Type B pancreatic cell (in vitro differentiated cells): ENCODE measurements at regions not wholly inside any gene's neighbourhood (a gene's known extent, or its start where the extent isn't known, plus 50 kb on each side); places are given as distances from the start of the nearest gene placed in this dataset.

ENCODE experiments used
- DNase-seq: peaks from one replicate; pipeline ENCODE4 v3.0.0; 2021; ENCODE audit warnings: mixed read lengths; ENCODE audit not compliant: unreplicated experiment; ENCODE audit errors: extremely low spot score
- H3K27ac Mint-ChIP-seq: 2 replicates; pipeline ENCODE4 v1.8.0; 2021; ENCODE audit warnings: mild to moderate bottlenecking, mixed read lengths
- H3K27me3 Mint-ChIP-seq: 2 replicates; pipeline ENCODE4 v1.8.0; 2021; ENCODE audit warnings: mixed read lengths
- H3K36me3 Mint-ChIP-seq: 2 replicates; pipeline ENCODE4 v1.8.0; 2021; ENCODE audit warnings: mixed read lengths
- H3K4me1 Mint-ChIP-seq: one replicate; pipeline ENCODE4 v1.8.0; 2021; ENCODE audit warnings: mixed read lengths; ENCODE audit not compliant: unreplicated experiment
- H3K4me3 Mint-ChIP-seq: 2 replicates; pipeline ENCODE4 v1.8.0; 2021; ENCODE audit warnings: mild to moderate bottlenecking, mixed read lengths
- H3K9me3 Mint-ChIP-seq: 2 replicates; pipeline ENCODE4 v1.8.0; 2021; ENCODE audit warnings: mixed read lengths
- TF ChIP-seq, protein P1 (sequence below): fragments of 200-600 bp; sonication (generic); conservative IDR thresholded peaks from 2 replicates; pipeline ENCODE4 v1.5.0; 2021; ENCODE audit warnings: antibody characterized with exemption, mild to moderate bottlenecking

DNA sequence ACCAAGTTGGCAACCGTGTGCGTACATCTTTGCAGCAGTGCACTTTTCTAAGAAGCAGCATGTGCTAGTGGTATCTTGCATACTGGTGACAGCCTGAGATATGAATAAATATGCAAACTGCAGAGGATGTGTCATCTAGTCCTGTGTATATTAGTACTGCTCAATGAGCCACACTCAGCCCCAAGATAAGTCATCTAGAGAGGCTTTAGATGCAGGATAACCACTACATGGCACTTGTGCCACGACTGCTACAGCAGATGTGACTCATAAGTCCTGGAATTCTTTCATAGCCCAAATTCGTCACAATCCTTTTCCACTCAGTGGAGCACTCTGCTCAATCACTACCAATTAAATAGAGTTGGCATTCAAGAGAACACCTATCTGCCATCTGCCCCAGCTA lies 171.5 kb downstream of the AXIN2 start:
- Mint-ChIP-seq H3K36me3 (no peaks in the 10 kb centered on the region), H3K4me3 (no peak overlapping the region), H3K4me1 (peaks cover 26% of the 10 kb centered on the region), H3K27me3 (no peaks in the 10 kb centered on the region), H3K27ac (no peak overlapping the region), H3K9me3 (no peaks in the 10 kb centered on the region)
- TF ChIP-seq, protein P1, sequence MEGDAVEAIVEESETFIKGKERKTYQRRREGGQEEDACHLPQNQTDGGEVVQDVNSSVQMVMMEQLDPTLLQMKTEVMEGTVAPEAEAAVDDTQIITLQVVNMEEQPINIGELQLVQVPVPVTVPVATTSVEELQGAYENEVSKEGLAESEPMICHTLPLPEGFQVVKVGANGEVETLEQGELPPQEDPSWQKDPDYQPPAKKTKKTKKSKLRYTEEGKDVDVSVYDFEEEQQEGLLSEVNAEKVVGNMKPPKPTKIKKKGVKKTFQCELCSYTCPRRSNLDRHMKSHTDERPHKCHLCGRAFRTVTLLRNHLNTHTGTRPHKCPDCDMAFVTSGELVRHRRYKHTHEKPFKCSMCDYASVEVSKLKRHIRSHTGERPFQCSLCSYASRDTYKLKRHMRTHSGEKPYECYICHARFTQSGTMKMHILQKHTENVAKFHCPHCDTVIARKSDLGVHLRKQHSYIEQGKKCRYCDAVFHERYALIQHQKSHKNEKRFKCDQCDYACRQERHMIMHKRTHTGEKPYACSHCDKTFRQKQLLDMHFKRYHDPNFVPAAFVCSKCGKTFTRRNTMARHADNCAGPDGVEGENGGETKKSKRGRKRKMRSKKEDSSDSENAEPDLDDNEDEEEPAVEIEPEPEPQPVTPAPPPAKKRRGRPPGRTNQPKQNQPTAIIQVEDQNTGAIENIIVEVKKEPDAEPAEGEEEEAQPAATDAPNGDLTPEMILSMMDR, result no peak
- DNase-seq, result no peak

DNA sequence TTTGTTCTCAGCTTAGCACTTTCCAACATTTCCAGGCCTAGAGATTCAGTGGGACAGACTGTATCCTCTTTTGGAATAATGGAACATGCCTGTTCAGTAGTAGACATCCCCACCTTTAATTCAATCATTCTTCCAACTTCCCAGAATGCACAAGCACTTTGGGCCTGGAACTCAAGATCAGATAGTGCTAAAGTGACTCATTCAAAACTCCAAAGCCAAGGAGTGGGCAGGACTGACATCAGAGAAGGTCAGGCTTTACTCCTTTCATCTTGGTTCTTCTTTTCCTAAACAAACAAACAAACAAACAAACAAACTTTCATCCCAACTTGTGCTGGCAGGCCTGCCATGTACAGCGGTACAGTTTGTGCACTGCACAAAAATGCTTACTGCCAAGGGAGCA lies 172.0 kb downstream of the AXIN2 start:
- H3K36me3 Mint-ChIP-seq, result no peaks in the 10 kb centered on the region
- DNase-seq, result no peak
- H3K27me3 Mint-ChIP-seq, result no peaks in the 10 kb centered on the region
- peaks cover 26% of the 10 kb centered on the region for H3K4me1 Mint-ChIP-seq
- no peaks in the 10 kb centered on the region for H3K9me3 Mint-ChIP-seq
- TF ChIP-seq, protein P1, result no peak
- no peak overlapping the region for H3K4me3 Mint-ChIP-seq
- no peak overlapping the region for H3K27ac Mint-ChIP-seq

DNA sequence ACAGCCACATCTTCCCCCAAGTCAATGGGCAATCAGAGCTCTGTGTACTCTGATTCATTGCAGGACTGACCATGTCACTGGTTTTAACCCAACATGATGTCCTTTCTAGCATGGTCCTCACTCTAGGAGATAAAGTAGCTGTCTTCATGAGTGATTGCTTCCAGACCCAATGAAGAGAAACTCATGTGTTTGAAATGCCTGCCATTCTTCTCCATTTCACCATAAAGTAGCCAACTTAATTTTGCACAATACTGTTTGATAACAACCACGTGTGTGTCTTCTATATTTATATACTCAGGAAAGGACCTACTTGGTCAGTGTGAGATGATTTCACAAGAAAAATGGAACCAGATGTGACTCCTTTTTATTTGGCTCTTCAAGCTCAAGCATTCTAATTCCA lies 172.5 kb downstream of the AXIN2 start:
- TF ChIP-seq, protein P1, result no peak

DNA sequence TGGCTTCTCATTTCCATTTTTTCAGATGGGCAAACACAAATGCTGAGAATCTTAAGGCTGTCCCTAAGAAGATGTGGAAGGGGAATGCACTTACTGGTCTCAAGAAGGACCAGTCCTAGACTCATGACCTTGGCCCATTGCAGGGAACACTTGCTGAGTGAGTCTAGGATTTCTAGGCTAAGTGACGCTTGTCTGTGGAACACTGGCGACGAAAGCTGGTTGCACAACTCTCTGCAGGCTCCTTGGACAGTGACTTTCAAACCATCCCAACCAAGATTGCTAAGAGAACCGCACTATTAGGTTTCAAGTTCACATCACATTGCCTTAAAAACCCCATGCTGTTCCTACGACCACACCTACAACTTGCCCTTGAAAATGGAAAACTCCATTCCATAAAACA lies 174.1 kb downstream of the AXIN2 start:
- Mint-ChIP-seq H3K27ac (no peak overlapping the region), H3K9me3 (no peaks in the 10 kb centered on the region), H3K4me1 (peaks cover 22% of the 10 kb centered on the region), H3K4me3 (no peak overlapping the region), H3K36me3 (no peaks in the 10 kb centered on the region), H3K27me3 (peaks cover 3% of the 10 kb centered on the region)
- no peak for DNase-seq
- TF ChIP-seq, protein P1, result no peak

More for the DNA sequence above, 172.5 kb downstream of the AXIN2 start:
- H3K27me3 Mint-ChIP-seq, result no peaks in the 10 kb centered on the region
- peaks cover 26% of the 10 kb centered on the region for H3K4me1 Mint-ChIP-seq
- H3K27ac Mint-ChIP-seq, result no peak overlapping the region
- H3K36me3 Mint-ChIP-seq, result no peaks in the 10 kb centered on the region
- DNase-seq, result no peak
- no peaks in the 10 kb centered on the region for H3K9me3 Mint-ChIP-seq
- H3K4me3 Mint-ChIP-seq, result no peak overlapping the region

DNA sequence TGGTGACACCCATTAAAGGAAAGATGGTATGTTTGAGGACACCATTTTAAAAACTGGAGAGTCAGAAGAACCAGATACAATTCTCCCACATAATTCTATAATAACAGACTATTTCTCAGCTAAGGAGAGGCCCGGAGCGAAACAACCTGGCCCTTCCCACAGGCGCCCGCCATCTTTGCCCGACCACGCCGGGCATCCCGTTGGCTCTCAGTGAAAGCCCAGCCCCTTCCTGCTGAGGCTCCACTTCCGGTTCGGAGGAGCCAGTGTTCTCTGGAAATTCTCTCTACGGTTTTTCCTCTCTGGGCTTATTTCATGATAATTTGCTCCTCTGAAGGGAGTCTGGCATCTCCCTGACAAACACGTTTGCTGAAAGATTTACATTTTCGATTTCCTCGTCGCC lies 175.7 kb downstream of the AXIN2 start:
- peaks cover under 1% of the 10 kb centered on the region for H3K9me3 Mint-ChIP-seq
- H3K4me1 Mint-ChIP-seq, result peaks cover 22% of the 10 kb centered on the region
- TF ChIP-seq, protein P1, result no peak
- no peak overlapping the region for H3K27ac Mint-ChIP-seq
- H3K36me3 Mint-ChIP-seq, result no peaks in the 10 kb centered on the region
- no peak overlapping the region for H3K4me3 Mint-ChIP-seq
- H3K27me3 Mint-ChIP-seq, result peaks cover 3% of the 10 kb centered on the region
- DNase-seq, result no peak

DNA sequence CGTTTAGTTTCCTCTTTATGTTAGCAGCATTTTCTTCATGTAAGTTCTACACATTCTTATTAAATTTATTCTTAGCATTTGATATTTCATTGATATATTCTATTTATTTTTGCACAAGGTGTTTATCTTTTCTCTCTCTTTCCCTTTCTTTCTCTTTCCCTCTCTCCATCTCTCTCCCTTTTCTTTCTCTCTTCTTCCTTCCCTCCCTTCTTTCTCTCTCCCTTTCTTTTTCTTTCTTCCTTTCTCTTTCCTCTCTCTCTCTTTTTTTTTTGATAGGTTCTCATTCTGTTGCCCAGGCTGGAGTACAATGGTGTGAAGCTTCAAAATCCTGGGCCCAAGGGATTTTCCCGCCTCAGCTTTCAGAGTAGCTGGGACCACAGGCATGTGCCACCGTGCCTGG lies 176.4 kb downstream of the AXIN2 start:
- peaks cover 5% of the 10 kb centered on the region for H3K9me3 Mint-ChIP-seq
- H3K27ac Mint-ChIP-seq, result no peak overlapping the region
- TF ChIP-seq, protein P1, result no peak
- H3K4me3 Mint-ChIP-seq, result no peak overlapping the region
- DNase-seq, result no peak
- H3K27me3 Mint-ChIP-seq, result peaks cover 3% of the 10 kb centered on the region
- H3K4me1 Mint-ChIP-seq, result peaks cover 20% of the 10 kb centered on the region
- no peaks in the 10 kb centered on the region for H3K36me3 Mint-ChIP-seq
